WTC11 (cell line): ENCODE measurements at regions not wholly inside any gene's neighbourhood (a gene's known extent, or its start where the extent isn't known, plus 50 kb on each side); places are given as distances from the start of the nearest gene placed in this dataset.

Experiments used
- ATAC-seq: fragments of 200-7000 bp; cut with Tn5 transposase; 2 replicates; pipeline ENCODE4 v1.10.0; 2021; ENCODE audit warnings: mild to moderate bottlenecking, moderate library complexity
- CTCF ChIA-PET: fragments of 300-600 bp; sonication (Branson Sonifier 250); formaldehyde crosslinking; loops from one replicate; lab custom pipeline; 2021; ENCODE audit warnings: antibody characterized with exemption; lab: Charles Lee
- POLR2A ChIA-PET: fragments of 350-600 bp; sonication (Branson Sonifier 250); formaldehyde crosslinking; loops from one replicate; lab custom pipeline; 2021; ENCODE audit warnings: antibody characterized with exemption; lab: Charles Lee
- DNase-seq: peaks from one replicate; pipeline ENCODE4 v3.0.0; 2021; ENCODE audit warnings: low spot score
- H3K27ac Mint-ChIP-seq: 2 replicates; pipeline ENCODE4 v1.8.0; 2021; ENCODE audit warnings: mixed read lengths
- H3K27me3 Mint-ChIP-seq: 2 replicates; pipeline ENCODE4 v1.8.0; 2021; ENCODE audit warnings: low read depth, mild to moderate bottlenecking, moderate library complexity, mixed read lengths
- H3K36me3 Mint-ChIP-seq: 2 replicates; pipeline ENCODE4 v1.8.0; 2021; ENCODE audit warnings: mixed read lengths
- H3K4me1 Mint-ChIP-seq: 2 replicates; pipeline ENCODE4 v1.8.0; 2022; ENCODE audit warnings: mixed read lengths
- H3K4me3 Mint-ChIP-seq: 2 replicates; pipeline ENCODE4 v1.8.0; 2021; ENCODE audit warnings: mild to moderate bottlenecking, moderate library complexity, mixed read lengths
- H3K9me3 Mint-ChIP-seq: 2 replicates; pipeline ENCODE4 v1.8.0; 2021; ENCODE audit warnings: mixed read lengths
- ATF1 ChIP-seq: sonication (generic); formaldehyde crosslinking; IDR thresholded peaks from 2 replicates; pipeline ENCODE4 v1.8.1; 2023; ENCODE audit warnings: mild to moderate bottlenecking, moderate library complexity, missing genetic modification reagents
- ATF2 ChIP-seq: sonication (generic); formaldehyde crosslinking; IDR thresholded peaks from 2 replicates; pipeline ENCODE4 v1.8.1; 2022; ENCODE audit warnings: low read depth, missing genetic modification reagents, borderline replicate concordance
- CBFB ChIP-seq: sonication (generic); formaldehyde crosslinking; IDR thresholded peaks from 2 replicates; pipeline ENCODE4 v1.8.1; 2022; ENCODE audit warnings: mild to moderate bottlenecking, low read depth, missing genetic modification reagents
- CREM ChIP-seq: sonication (generic); formaldehyde crosslinking; IDR thresholded peaks from 2 replicates; pipeline ENCODE4 v1.8.1; 2022; ENCODE audit warnings: mild to moderate bottlenecking, missing genetic modification reagents, moderate library complexity
- E2F4 ChIP-seq: sonication (generic); formaldehyde crosslinking; IDR thresholded peaks from 2 replicates; pipeline ENCODE4 v1.8.1; 2022; ENCODE audit warnings: low read depth, mild to moderate bottlenecking, moderate library complexity, missing genetic modification reagents, borderline replicate concordance
- FOXJ3 ChIP-seq: sonication (generic); formaldehyde crosslinking; IDR thresholded peaks from 2 replicates; pipeline ENCODE4 v1.9.0; 2021; ENCODE audit warnings: missing genetic modification reagents, mild to moderate bottlenecking, borderline replicate concordance
- JUN ChIP-seq: sonication (generic); formaldehyde crosslinking; IDR thresholded peaks from 2 replicates; pipeline ENCODE4 v1.8.0; 2023; ENCODE audit warnings: mild to moderate bottlenecking, missing genetic modification reagents
- NR2C2 ChIP-seq: sonication (generic); formaldehyde crosslinking; IDR thresholded peaks from 2 replicates; pipeline ENCODE4 v1.8.0; 2022; ENCODE audit warnings: mild to moderate bottlenecking, missing genetic modification reagents
- NR3C1 ChIP-seq: sonication (generic); formaldehyde crosslinking; conservative IDR thresholded peaks from 2 replicates; pipeline ENCODE4 v1.8.1; 2023; ENCODE audit warnings: low read depth, mild to moderate bottlenecking, missing genetic modification reagents
- OVOL2 ChIP-seq: fragments of 250-450 bp; sonication (Bioruptor Pico); IDR thresholded peaks from 2 replicates; pipeline ENCODE4 v1.9.0; 2021; ENCODE audit warnings: mild to moderate bottlenecking, borderline replicate concordance
- PRDM15 ChIP-seq: sonication (generic); formaldehyde crosslinking; IDR thresholded peaks from 2 replicates; pipeline ENCODE4 v1.8.0; 2022; ENCODE audit warnings: missing genetic modification reagents
- PREB ChIP-seq: sonication (generic); formaldehyde crosslinking; IDR thresholded peaks from 2 replicates; pipeline ENCODE4 v1.8.1; 2022; ENCODE audit warnings: mild to moderate bottlenecking, missing genetic modification reagents, moderate library complexity, borderline replicate concordance
- STAT6 ChIP-seq: sonication (generic); formaldehyde crosslinking; conservative IDR thresholded peaks from 2 replicates; pipeline ENCODE4 v1.8.1; 2023; ENCODE audit warnings: mild to moderate bottlenecking, low read depth, missing genetic modification reagents, moderate library complexity
- USF2 ChIP-seq: sonication (generic); formaldehyde crosslinking; IDR thresholded peaks from 2 replicates; pipeline ENCODE4 v1.8.1; 2023; ENCODE audit warnings: mild to moderate bottlenecking, missing genetic modification reagents, moderate library complexity
- ZMAT4 ChIP-seq: fragments of 250-450 bp; sonication (Bioruptor Pico); IDR thresholded peaks from 2 replicates; pipeline ENCODE4 v1.9.0; 2021; ENCODE audit warnings: mild to moderate bottlenecking
- ZNF121 ChIP-seq: sonication (generic); formaldehyde crosslinking; IDR thresholded peaks from 2 replicates; pipeline ENCODE4 v1.8.0; 2023; ENCODE audit warnings: missing genetic modification reagents
- ZNF532 ChIP-seq: fragments of 250-450 bp; sonication (Bioruptor Pico); IDR thresholded peaks from 2 replicates; pipeline ENCODE4 v1.9.0; 2021; ENCODE audit warnings: mild to moderate bottlenecking, borderline replicate concordance
- ZNF671 ChIP-seq: fragments of 250-450 bp; sonication (Bioruptor Pico); IDR thresholded peaks from 2 replicates; pipeline ENCODE4 v1.8.0; 2021; ENCODE audit warnings: mild to moderate bottlenecking

GRCh38 chr5:29811914-29812679 lies 1381.4 kb upstream of the CDH6 start:
- no peaks in the 10 kb centered on the region for H3K27me3 Mint-ChIP-seq
- H3K4me1 Mint-ChIP-seq = no peaks in the 10 kb centered on the region; the same call in 1 of the 2 replicates
- 0 out of 2 replicates have a peak, but pooled peaks cover 3% of the 10 kb centered on the region for H3K9me3 Mint-ChIP-seq
- no peak for DNase-seq
- CTCF ChIA-PET = no interaction called here
- TF ChIP-seq PREB = no peak
- TF ChIP-seq JUN (CRISPR knock-in tag) = no peak
- TF ChIP-seq E2F4 (CRISPR knock-in tag) = no peak
- TF ChIP-seq NR3C1 = no peak
- no peak for TF ChIP-seq ZNF532
- TF ChIP-seq FOXJ3 (CRISPR knock-in tag) = no peak
- TF ChIP-seq, all 79 proteins: peak for 0
- POLR2A ChIA-PET = no interaction called here
- Mint-ChIP-seq H3K27ac (no peak overlapping the region), H3K4me3 (no peak overlapping the region), H3K36me3 (peaks cover 4% of the 10 kb centered on the region; the same call in 1 of the 2 replicates)
- peak; percentile 68 for ATAC-seq

GRCh38 chr5:29805804-29806203 lies 1387.7 kb upstream of the CDH6 start:
- DNase-seq = no peak
- H3K27me3 Mint-ChIP-seq = no peaks in the 10 kb centered on the region
- no peak for ATAC-seq
- H3K36me3 Mint-ChIP-seq = no peaks in the 10 kb centered on the region
- CTCF ChIA-PET = no interaction called here
- no peaks in the 10 kb centered on the region for H3K4me1 Mint-ChIP-seq
- POLR2A ChIA-PET = no interaction called here
- peaks cover 20% of the 10 kb centered on the region for H3K9me3 Mint-ChIP-seq
- H3K4me3 Mint-ChIP-seq = no peak overlapping the region
- H3K27ac Mint-ChIP-seq = no peak overlapping the region
- TF ChIP-seq ATF2 (no peak), PRDM15 (CRISPR knock-in tag) (no peak), STAT6 (CRISPR knock-in tag) (no peak), ZNF671 (CRISPR knock-in tag) (no peak), CBFB (CRISPR knock-in tag) (no peak), ATF1 (CRISPR knock-in tag) (no peak), ZMAT4 (CRISPR knock-in tag) (no peak), ZNF121 (no peak), JUN (CRISPR knock-in tag) (no peak), NR2C2 (CRISPR knock-in tag) (no peak), OVOL2 (CRISPR knock-in tag) (no peak), USF2 (CRISPR knock-in tag) (no peak), CREM (no peak)
